HG03045 (cell line): ENCODE measurements at regions not wholly inside any gene's neighbourhood (a gene's known extent, or its start where the extent isn't known, plus 50 kb on each side); places are given as distances from the start of the nearest gene placed in this dataset.
"Not testable (repeated sequence)": the region's sequence is repeated elsewhere in the genome, so short reads cannot be mapped to it uniquely, and the experiment has no call there.

Source experiments
- ATAC-seq: cut with Tn5 transposase; IDR thresholded peaks from one replicate; pipeline ENCODE4 v1.9.1; 2021; ENCODE audit warnings: mild to moderate bottlenecking, moderate library complexity; ENCODE audit not compliant: unreplicated experiment

DNA sequence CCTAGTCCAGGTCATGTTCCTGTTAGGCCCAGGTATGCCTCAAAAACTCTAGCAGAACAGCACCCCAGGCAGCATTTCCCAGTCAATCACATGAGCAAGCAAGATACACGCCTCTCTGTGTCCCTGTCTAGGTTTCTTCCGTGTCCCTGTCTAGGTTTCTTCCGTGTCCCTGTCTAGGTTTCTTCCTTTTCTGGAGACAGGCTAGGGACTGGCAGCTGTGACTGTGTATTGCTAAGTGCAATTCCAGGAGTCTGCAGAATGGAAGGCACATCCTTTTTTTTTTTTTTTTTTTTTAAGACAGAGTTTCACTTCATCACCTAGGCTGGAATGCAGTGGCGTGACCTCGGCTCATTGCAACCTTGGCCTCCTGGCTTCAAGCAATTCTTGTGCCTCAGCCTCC, 77.6 kb downstream of the SETD4 start:
- no peak for ATAC-seq

DNA sequence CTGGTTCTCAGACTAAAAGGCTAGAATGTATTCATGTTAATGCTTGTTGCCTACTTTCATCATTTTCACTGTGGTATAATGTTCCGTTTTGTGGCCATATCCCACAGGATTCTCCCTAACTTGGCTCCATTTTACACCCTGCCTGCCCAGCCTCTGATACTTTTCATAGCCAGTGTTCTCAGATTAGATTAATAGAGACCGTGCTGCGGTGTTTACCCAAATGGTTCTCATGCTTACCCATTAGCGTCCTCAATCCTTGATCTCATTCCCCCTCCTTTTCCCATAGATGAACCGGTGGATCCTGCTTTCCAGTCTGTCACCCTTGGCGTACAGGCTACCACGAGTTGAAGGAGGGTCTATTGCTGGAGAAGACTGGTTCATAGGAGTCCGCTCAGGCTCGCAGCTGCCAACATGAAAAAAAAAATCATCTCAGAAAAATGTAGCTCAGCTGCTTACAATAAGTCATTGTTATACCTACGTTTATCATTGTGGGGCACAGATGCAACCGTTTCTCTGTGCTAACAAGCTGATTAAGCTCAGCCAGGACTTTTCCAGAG, 78.7 kb downstream of the SETD4 start:
- no peak for ATAC-seq

DNA sequence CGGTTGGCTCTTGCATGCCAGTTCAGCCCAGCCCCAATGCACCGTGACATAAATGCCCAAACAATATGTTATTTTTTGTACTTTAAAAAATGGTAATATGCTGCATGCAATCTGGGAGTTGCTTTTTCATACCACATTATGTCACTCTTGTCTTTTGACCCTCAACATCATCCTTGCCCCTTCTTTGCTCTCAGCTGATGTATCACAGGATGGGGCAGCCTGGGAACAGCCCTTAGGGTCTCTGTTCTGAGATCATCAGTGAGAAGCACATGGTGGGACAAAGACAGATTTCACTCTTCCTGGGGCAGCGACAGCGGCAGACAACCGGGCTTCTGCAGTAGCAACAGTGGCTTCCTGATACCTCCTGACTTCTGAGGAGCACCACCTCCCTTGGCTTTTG, 79.5 kb downstream of the SETD4 start:
- ATAC-seq, result no peak

DNA sequence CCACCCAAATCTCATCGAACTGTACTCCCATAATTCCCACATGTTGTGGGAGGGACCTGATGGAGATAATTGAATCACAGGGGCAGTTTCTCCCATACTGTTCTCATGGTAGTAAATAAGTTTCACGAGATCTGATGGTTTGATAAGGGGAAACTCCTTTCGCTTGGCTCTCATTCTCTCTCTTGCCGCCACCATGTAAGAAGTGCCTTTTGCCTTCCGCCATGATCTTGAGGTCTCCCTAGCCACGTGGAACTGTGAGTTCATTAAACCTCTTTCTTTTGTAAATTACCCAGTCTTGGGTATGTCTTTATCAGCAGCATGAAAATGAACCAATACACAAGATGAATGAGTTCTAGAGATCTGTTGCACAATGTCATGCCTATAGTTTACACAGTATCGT, 82.5 kb downstream of the SETD4 start:
- ATAC-seq, result not testable (repeated sequence)

DNA sequence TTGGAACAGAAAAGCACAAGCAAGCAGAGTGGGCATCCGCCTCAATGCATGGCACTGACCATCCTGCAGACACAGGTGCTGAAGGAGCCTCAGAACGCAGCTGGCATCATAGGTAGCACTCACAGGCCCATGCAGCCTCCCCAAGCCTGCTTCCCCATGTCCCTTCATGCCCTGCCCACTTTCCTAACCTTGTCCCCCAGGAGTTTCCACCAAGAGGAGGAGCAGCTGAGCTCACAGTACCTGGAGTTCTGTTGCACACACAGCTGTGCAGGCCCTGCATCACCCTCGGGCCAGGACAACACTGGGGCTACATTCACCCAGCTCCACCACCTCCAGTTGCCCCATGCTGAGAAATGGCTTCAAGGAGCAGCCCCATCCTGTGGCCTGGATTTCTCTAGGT, 83.4 kb downstream of the SETD4 start:
- ATAC-seq, result no peak

DNA sequence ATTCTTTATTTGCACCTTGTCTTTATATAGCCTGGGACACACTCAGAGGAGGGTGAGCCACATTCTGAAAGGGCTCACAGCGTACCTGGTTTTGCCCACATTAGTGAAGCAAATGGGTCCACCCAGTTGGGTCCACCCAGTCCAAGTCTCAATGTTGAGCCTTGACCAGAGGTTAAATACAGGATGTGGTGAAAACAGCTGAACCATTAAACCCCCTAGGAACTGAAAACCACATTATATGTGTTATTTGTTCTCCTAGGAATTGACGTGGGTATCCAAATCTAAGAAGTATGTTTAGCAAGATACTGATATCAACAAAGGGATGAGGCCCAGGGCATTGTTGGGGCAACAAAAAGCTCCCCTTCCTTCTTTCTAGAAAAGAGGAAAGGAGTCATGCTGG, 83.8 kb downstream of the SETD4 start:
- ATAC-seq, result no peak

DNA sequence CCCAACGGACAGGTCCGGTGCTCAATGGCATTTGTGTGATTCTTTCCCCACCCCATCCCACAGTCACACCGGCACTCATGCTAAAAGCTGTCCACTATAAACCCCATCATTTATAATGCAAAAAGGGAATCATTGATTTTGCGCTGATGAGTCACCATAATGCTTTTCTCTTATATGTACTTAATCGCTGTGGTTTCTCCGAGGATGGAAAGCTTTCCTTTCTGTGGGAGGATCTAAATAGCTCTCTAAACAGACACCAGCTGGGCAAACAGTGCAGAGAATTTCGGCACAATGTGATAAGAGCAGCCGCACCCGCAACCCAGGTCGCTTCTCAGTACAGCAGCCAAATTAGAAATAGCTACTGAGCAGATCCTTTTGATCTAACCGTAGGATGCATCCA, 85.6 kb downstream of the SETD4 start:
- no peak for ATAC-seq

DNA sequence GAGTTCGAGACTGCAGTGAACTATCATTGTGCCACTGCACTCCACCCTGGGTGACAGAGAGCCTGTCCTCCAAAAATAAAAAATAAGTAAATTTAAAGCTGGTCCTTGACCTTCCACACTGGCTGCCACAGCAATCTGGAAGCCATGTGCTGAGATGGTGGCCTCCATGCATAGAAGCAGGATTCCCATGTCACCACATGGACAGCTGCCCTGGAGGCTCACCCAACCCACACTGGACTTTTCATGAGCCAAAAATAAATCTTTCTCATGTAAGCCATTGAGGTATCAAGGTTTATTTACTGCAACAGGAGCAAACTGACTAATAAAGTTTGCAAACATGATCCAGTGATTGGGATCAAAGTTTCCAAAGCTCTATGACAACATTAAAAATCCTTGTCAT, 88.5 kb downstream of the SETD4 start:
- ATAC-seq, result no peak

DNA sequence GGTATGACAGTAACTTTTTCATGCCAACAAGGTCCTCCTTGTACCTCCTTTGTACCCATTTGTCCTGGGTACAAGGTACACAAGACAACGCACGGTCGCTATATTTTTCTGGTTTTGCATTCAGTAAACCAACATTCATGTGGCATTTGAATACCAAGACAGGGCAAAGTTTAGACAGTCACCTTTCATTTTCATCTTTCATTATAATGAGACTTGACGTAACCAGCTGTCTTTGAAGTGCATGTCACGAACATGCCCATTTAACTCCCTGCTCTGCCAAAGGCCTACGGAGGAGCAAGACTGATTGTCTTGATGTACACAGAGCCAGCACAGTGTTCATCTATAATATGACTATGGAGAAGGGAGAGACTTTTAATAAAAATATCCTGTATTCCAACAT, 91.0 kb downstream of the SETD4 start:
- no peak for ATAC-seq

DNA sequence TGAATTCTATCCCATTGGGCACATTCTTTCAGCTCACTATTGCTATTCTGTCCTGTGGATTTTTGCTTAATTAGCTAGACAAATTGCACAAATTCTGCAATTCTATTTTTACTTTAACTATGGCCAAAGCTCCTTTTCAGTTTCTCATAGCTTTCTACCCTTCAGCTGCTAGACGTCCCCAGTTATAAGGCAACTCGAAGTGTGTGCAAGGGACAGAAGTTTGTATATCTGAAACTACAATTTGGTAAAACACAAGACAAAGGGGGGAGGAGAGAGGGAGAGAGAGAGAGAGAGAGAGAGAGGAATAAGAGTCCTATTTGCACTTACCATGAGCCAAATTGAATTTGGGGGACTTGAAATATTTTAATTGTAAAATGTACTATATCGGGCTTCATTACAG, 91.8 kb downstream of the SETD4 start:
- no peak for ATAC-seq

DNA sequence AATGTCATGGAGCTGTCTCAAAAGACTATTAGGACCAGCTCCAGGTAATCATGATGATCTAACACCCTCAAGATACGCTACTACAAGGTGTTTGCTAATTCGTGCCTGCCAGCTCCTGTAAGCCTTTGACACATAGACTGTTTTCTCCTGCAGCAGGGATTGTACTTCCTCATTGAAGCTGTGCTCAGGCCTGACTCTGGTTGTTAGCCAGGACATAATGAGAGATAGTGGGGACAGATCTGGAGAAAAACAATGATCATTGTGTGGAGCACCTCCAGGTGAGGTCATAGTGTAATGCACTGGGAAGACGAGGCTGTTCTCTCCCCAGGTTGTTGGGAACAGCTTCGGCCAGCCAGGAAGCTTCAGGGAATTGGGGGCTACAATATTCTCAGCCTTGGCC, 94.6 kb downstream of the SETD4 start:
- ATAC-seq, result no peak

DNA sequence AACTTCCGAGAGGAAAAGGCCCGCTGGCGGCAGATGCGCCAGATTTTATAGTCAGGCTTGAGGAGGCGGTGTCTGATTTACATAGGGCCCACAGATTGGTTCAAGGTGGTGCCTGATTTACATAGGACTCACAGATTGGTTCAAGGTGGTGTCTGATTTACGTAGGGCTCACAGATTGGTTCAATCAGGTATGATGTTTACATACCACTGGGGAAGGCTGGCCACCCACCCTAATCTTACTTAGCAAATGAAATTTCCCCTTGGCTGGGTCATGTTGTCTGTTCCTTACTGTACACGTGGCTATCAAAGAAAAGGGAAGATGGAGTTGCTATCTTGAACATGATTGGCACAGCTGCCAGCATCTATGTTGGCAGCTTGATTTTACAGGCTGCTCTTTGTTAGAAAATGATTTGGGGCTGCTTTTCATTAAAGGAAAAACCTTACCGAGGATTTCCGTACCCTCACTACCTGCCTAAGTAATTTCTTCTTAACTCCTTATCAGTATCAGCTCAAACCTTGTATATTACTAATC, 96.3 kb downstream of the SETD4 start:
- ATAC-seq, result no peak

DNA sequence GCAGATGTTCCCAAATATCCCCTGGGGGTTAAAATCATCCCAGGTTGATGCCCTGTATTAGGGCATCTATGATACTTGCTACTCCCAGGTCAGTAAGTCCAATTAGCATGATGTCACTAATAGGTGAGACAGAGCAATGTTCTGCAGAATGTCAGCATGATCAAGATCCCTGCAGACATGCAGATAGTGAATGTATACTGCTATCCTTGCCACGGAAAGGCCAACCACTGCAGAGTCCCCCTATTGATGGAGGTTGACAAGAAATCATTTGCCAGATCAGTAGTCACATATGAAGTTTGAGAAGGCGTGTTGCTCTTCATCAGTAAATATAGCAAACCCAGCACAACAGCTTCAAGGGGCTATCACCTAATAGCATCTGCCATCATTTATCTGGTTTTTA, 97.4 kb downstream of the SETD4 start:
- ATAC-seq, result no peak

DNA sequence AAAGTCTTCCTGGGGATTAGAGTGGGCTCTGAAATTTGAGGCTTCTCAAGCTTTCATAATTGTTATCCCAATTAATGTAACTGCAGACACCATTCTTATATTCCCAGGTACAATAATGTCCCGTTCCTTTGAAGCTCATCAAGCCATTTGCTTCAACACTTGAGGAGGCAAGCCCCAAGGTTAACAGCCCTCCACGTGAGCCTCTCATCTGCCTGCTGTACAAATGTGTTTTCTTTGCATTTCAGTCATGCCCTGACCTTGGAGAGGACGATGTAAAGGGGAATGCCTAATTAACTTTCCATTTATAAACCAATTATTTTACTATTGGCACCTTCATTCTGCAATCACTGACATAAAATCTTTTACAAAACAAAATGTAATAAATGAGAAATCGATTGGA, 106.3 kb downstream of the SETD4 start:
- ATAC-seq, result no peak

DNA sequence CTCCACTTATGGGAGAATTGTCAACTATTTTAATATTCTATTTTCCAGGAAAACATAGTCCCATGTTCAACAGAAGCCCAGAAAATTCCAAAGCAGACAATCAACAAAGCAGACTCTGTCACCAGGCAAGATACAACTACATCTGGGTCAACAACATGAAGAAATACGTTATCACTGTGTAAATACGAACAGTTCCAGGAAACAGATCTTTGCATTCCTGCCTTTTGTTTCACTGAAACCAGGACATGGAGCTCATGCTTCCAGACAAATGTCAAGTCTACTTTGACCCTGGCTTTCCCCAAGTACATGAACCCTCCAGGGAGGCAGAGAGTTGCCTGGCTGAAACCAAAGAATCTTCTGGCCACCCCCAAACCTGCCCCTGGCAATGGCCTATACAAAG, 106.7 kb downstream of the SETD4 start:
- ATAC-seq, result no peak

DNA sequence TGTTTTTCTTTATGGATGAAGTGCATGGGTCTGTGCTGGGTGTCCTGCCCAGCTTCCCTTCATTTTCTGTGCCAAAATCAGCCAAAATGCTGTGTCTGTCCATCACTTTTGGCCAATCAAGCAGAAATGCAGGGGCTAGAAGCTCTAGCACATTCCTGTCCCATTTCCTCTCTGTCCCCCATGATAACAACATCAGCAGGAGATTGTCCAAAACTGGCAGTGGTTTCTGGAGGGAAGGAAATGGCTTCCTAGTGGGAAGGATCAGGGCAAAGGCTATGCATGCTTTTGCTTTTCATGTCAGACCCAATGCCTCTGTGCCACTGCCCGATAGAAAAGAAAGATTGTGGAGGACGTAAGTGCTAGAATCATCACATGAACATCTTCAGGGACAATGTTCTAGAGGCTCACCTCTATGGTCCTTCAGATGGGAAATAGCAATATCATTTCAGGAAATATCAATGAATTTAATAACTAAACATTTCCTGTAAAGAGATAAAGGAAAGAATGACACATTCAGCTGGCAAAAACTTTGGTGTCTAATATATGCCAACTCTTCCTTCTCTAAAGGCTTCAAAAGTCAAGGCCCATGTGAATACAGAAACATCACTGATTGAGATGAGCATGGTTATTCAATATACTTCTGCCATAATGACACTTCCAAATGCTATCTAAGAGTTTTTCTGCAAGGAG, 107.5 kb downstream of the SETD4 start:
- ATAC-seq, result no peak

DNA sequence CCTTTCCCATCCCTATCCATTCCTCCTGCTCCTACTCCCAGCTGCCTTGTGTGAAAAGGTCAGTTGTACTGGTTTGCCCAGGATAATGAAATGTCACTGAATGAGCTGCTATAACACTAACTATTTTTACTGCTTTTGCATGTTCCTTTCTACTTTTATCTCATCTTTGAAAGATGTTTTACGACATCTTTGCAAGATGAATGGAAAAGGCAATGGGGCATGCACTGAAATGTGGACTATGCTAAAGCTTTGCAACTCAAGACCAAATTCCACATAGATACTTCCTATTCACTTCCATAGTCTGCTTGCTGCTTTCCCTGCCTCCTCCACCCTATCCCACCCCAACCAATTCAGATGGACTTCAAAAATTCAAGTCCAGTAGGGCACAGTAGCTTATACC, 111.3 kb downstream of the SETD4 start:
- ATAC-seq, result no peak

DNA sequence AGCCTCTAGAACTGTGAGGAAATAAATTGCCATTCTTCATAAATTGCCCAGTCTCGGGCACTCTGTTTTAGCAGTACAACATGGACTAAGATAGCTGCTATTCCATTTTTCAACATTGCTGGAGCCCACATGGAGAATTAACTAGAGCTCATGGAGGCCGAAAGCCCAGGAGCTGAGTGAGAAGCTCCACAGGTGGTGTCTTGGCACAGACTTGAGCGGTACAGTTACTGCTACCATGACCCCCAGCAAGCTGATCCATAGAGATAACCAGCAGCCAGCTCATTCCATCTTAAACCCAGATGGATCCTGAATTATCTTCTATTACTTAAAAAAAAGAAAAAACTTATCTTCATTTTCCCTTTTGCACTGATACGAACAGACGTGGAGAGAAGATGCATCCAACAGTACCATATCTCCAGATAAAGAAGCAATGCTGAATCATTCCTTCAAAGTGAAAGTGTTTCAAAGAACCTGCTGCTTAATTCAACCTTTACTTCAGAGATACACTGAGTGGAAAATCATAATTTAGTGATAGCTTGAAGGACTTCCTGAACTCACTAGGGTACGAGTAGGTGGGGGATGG, 115.1 kb downstream of the SETD4 start:
- no peak for ATAC-seq

DNA sequence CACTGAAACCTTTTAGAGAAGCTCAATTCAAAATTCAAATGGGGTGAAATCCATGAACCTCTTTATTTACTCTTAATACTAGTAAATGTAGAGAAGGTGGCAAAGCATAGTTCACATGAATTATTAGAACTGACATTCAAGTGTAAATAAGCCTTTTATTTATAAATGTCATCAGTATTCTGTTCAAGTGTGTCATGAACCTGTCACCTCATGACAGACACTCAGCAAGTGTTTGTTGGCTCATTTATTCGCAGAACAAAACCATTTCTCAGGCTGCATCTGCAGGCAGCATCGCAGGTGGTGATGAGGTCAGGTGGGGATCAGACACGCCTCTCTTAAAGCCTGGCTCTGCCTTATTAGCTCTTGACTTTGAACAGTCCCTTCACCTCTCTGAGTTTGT, 116.6 kb downstream of the SETD4 start:
- no peak for ATAC-seq

DNA sequence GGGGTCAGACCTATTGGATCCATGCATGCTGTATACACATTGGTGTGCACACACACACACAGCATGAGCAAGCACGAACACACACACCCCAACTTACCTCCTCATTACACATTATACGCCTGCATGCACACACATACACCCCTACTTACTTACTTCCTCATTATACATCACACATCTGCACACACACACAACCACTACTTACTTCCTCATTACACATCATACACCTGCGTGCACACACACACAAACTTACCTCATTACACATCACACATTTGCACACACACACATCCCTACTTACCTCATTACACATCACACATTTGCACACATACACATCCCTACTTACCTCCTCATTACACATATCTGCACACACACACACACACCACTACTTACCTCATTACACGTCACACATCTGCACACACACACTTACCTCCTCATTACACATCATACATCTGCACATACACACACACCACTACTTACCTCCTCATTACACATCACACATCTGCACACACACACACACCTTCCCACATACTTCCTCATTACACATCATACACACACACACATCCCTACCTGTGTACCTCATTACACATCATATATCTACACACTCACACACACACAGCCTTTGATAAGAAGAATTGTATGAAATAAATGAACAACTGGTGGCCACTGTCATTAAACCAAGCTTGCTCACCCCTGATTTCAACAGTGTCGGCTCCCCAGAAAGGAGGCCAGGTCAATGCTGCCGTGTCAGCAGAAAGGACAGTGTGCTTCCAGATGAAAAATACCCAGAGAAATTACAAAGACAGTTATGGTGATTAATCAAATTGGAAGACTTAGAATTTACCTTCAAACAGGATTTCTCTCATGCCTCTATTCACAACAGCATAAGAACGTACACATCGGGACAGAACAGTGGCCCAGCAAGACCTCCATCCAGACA, 117.8 kb downstream of the SETD4 start:
- no peak for ATAC-seq
